Cardiac muscle cell (in vitro differentiated cells and primary cell): ENCODE measurements at regions not wholly inside any gene's neighbourhood (a gene's known extent, or its start where the extent isn't known, plus 50 kb on each side); places are given as distances from the start of the nearest gene placed in this dataset.

Source experiments
- DNase-seq, 2 donors: peaks; one replicate each; pipeline versions ENCODE4 v3.0.0 to v3.0.0-alpha.2; 2010 to 2017; ENCODE audit warnings: low read depth in 1 of 2, low spot score in 1 of 2
- H3K27ac ChIP-seq: fragments of 200-600 bp; sonication (generic); 2 replicates; pipeline ENCODE4 v1.5.1; 2016
- H3K27me3 ChIP-seq: fragments of 200-600 bp; sonication (generic); 2 replicates; pipeline ENCODE4 v1.6.0; 2016; ENCODE audit warnings: control low read depth
- H3K36me3 ChIP-seq: fragments of 200-600 bp; sonication (generic); 2 replicates; pipeline ENCODE4 v1.5.1; 2016; ENCODE audit warnings: control low read depth
- H3K4me1 ChIP-seq: fragments of 200-600 bp; sonication (generic); 2 replicates; pipeline ENCODE4 v1.8.1; 2017; ENCODE audit warnings: low read depth, mild to moderate bottlenecking, mixed run types
- H3K4me3 ChIP-seq: fragments of 200-600 bp; sonication (generic); 2 replicates; pipeline ENCODE4 v1.5.1; 2016; ENCODE audit warnings: mild to moderate bottlenecking
- H3K9me3 ChIP-seq: fragments of 200-600 bp; sonication (generic); 2 replicates; pipeline ENCODE4 v1.5.1; 2017; ENCODE audit warnings: low read depth, mild to moderate bottlenecking, control low read depth
- TF ChIP-seq, protein P1 (sequence below): IDR thresholded peaks from 2 replicates; pipeline ENCODE4 v1.5.1; 2012; ENCODE audit warnings: low read depth, mild to moderate bottlenecking, low read length

DNA sequence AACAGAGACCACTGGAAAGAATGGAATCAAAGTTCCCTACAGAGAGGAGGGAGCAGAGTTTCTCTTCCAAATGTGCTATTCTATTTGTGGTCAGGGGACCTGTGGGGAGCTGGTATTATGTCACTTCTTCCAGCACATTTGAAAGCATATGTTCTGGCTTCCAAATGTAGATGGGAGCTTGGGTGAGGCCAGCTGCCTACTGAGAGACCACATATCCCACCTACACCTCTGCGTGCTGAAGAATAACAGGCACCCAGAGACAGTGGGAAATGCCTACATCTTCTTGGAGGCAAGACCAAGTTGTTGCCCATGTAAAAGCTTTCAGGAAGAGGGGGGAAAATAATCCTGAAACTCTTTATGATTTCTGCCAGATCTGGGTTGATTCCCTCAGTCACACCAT is 286.8 kb upstream of the UMPS start:
- H3K4me1 ChIP-seq = peaks cover 7% of the 10 kb centered on the region
- H3K27ac ChIP-seq = no peak overlapping the region
- H3K4me3 ChIP-seq = no peak overlapping the region
- H3K36me3 ChIP-seq = no peaks in the 10 kb centered on the region
- no peaks in the 10 kb centered on the region for H3K9me3 ChIP-seq
- no peak for DNase-seq
- TF ChIP-seq, protein P1, sequence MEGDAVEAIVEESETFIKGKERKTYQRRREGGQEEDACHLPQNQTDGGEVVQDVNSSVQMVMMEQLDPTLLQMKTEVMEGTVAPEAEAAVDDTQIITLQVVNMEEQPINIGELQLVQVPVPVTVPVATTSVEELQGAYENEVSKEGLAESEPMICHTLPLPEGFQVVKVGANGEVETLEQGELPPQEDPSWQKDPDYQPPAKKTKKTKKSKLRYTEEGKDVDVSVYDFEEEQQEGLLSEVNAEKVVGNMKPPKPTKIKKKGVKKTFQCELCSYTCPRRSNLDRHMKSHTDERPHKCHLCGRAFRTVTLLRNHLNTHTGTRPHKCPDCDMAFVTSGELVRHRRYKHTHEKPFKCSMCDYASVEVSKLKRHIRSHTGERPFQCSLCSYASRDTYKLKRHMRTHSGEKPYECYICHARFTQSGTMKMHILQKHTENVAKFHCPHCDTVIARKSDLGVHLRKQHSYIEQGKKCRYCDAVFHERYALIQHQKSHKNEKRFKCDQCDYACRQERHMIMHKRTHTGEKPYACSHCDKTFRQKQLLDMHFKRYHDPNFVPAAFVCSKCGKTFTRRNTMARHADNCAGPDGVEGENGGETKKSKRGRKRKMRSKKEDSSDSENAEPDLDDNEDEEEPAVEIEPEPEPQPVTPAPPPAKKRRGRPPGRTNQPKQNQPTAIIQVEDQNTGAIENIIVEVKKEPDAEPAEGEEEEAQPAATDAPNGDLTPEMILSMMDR = no peak
- no peaks in the 10 kb centered on the region for H3K27me3 ChIP-seq

DNA sequence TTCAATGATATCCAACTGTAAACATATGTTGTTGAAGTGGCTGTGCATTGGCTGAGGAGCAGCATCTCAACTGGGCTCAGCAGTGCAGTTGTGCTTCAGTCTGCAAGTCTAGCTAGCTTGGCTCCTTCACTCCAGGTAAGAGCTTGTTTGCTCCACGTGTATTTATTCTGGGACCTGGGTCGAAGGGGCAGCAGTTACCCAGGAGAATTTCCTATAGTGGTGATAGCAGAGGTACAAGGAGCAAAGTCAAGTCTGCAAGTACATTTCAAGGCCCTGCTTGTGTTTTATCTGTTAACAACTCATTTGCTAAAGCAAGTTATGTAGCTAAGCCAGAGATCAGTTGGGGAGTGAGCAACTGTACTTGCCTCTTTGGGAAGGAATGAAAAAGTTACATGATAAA is 286.2 kb upstream of the UMPS start:
- H3K36me3 ChIP-seq = no peaks in the 10 kb centered on the region
- peaks cover 7% of the 10 kb centered on the region for H3K4me1 ChIP-seq
- H3K4me3 ChIP-seq = no peak overlapping the region
- H3K27me3 ChIP-seq = no peaks in the 10 kb centered on the region
- TF ChIP-seq, protein P1 = no peak
- no peaks in the 10 kb centered on the region for H3K9me3 ChIP-seq
- no peak overlapping the region for H3K27ac ChIP-seq
- no peak for DNase-seq

DNA sequence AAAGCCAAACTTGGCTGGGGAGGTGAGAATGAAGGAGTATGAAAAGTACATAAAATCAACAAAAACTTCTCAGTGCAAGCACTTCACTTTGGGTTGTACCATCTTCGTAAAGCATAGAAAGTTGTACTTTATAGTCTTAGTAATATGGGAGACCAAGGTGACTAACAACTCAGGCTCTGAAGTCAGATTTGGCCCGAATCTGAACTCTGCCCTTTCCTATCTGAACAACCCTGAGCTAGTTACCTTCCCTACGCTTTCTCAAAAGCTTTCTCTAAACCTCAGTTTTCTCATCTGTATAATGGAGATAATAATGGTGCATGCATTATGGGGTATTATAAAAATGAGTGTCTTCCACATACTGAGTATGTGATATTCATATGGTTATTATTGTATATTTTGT is 285.4 kb upstream of the UMPS start:
- TF ChIP-seq, protein P1 = no peak
- Histone ChIP-seq H3K27ac (no peak overlapping the region), H3K9me3 (no peaks in the 10 kb centered on the region), H3K36me3 (no peaks in the 10 kb centered on the region), H3K27me3 (no peaks in the 10 kb centered on the region), H3K4me3 (no peak overlapping the region), H3K4me1 (peaks cover under 1% of the 10 kb centered on the region)
- DNase-seq = no peak

DNA sequence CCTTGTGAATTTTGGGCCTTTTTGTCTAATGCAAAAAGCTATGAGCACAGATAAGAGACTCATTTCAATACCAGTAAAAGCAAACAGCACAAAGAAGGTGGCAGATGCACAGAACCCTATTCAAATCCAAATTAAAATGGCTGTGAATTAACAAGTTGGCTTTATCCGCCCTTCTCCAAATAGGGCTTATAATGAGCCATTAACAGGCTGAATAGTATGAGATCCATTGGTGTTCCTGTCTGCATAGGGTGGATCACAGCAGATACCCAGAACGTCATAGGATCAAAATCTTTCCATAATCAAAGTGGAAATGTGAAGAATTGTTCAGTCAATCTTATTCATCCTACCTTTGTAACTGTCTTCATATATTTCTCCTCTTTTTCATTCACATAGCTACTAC is 282.4 kb upstream of the UMPS start:
- no peak overlapping the region for H3K27ac ChIP-seq
- no peak for DNase-seq

DNA sequence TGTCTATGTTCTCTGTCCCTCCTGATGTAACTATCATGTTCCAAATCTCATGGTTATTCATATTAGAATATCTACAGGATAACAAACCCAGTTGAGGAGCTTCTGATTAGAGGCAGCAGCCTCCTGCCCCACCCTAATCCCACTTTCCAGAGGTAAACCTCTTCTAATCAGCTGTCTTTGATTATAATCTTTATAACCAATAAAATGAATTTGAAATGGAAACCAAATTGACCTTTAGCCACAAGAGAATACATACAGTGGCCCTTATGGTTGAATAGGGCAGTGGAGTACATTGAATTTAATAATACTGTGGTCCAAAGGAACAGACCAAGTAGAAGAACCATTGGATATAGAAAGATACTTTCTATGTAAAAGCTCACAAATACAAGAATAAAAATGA is 281.3 kb upstream of the UMPS start:
- DNase-seq = no peak
- Histone ChIP-seq H3K9me3 (no peaks in the 10 kb centered on the region), H3K4me1 (no peaks in the 10 kb centered on the region), H3K4me3 (no peak overlapping the region), H3K27me3 (no peaks in the 10 kb centered on the region), H3K36me3 (no peaks in the 10 kb centered on the region), H3K27ac (no peak overlapping the region)
- TF ChIP-seq, protein P1 = no peak

More for the DNA sequence above, 282.4 kb upstream of the UMPS start:
- H3K36me3 ChIP-seq = no peaks in the 10 kb centered on the region
- no peaks in the 10 kb centered on the region for H3K4me1 ChIP-seq
- no peaks in the 10 kb centered on the region for H3K9me3 ChIP-seq
- H3K27me3 ChIP-seq = no peaks in the 10 kb centered on the region
- H3K4me3 ChIP-seq = no peak overlapping the region
- TF ChIP-seq, protein P1 = no peak

DNA sequence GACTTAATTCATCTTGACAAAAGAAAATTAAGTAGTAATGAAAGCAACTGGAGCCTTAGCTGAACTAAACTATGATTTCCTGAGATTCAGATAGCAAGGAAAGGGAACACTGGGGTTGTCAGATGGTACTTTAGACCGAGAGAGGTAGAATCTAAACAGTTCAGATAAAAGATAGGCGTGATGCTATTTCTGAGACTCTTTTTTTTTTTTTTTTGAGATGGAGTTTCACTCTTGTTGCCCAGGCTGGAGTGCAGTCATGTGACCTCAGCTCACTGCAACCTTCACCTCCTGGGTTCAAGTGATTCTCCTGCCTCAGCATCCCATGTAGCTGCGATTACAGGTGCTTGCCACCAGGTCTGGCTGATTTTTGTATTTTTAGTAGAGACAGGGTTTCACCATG is 279.9 kb upstream of the UMPS start:
- Histone ChIP-seq H3K4me3 (no peak overlapping the region), H3K36me3 (no peaks in the 10 kb centered on the region), H3K4me1 (no peaks in the 10 kb centered on the region), H3K27me3 (no peaks in the 10 kb centered on the region), H3K27ac (no peak overlapping the region), H3K9me3 (no peaks in the 10 kb centered on the region)
- no peak for DNase-seq
- TF ChIP-seq, protein P1 = no peak
